GM06990 (cell line): ENCODE measurements at regions not wholly inside any gene's neighbourhood (a gene's known extent, or its start where the extent isn't known, plus 50 kb on each side); places are given as distances from the start of the nearest gene placed in this dataset.
A peak's percentile ranks its signal among the peaks of the same experiment; 100 is the strongest.

ENCODE experiments used
- DNase-seq: peaks from one replicate; pipeline ENCODE4 v3.0.0-alpha.2; 2011; ENCODE audit not compliant: insufficient read length; ENCODE audit errors: extremely low read depth
- H3K27me3 ChIP-seq: replicated peaks from 2 replicates; pipeline ENCODE4 v1.6.0; 2011; ENCODE audit warnings: low read length; ENCODE audit not compliant: control insufficient read depth, insufficient read depth
- H3K36me3 ChIP-seq: 2 replicates; pipeline ENCODE4 v1.5.1; 2011; ENCODE audit warnings: low read length; ENCODE audit not compliant: control insufficient read depth, insufficient read depth
- H3K4me3 ChIP-seq: replicated peaks from 2 replicates; pipeline ENCODE4 v1.5.1; 2011; ENCODE audit warnings: low read depth, mild to moderate bottlenecking, control low read depth, low read length
- CTCF ChIP-seq: IDR thresholded peaks from 2 replicates; pipeline ENCODE4 v1.5.1; 2011; ENCODE audit warnings: low read length, control low read depth, mild to moderate bottlenecking, inconsistent platforms; ENCODE audit not compliant: insufficient read depth, poor library complexity, severe bottlenecking

GRCh38 chr10:126738001-126738400, 67.5 kb upstream of the C10orf90 start:
- DNase-seq: no peak

GRCh38 chr10:126744571-126744970, 74.1 kb upstream of the C10orf90 start:
- no peak for TF ChIP-seq CTCF

More at GRCh38 chr10:126738001-126738400, 67.5 kb upstream of the C10orf90 start:
- Histone ChIP-seq H3K4me3 (no peak overlapping the region), H3K36me3 (no peaks in the 10 kb centered on the region), H3K27me3 (no peaks in the 10 kb centered on the region)
- no peak for TF ChIP-seq CTCF

GRCh38 chr10:126749015-126749655, 78.6 kb upstream of the C10orf90 start:
- H3K4me3 ChIP-seq: no peak overlapping the region
- H3K36me3 ChIP-seq: no peaks in the 10 kb centered on the region
- DNase-seq: peak; percentile 1
- peak; percentile 67 for TF ChIP-seq CTCF
- H3K27me3 ChIP-seq: no peaks in the 10 kb centered on the region

More at GRCh38 chr10:126744571-126744970, 74.1 kb upstream of the C10orf90 start:
- no peak for DNase-seq
- no peak overlapping the region for H3K4me3 ChIP-seq
- no peaks in the 10 kb centered on the region for H3K27me3 ChIP-seq
- H3K36me3 ChIP-seq: no peaks in the 10 kb centered on the region

GRCh38 chr10:126754966-126755365, 84.5 kb upstream of the C10orf90 start:
- no peak for TF ChIP-seq CTCF

GRCh38 chr10:126758867-126759266, 88.4 kb upstream of the C10orf90 start:
- H3K36me3 ChIP-seq: no peaks in the 10 kb centered on the region

More at GRCh38 chr10:126754966-126755365, 84.5 kb upstream of the C10orf90 start:
- no peaks in the 10 kb centered on the region for H3K27me3 ChIP-seq
- H3K4me3 ChIP-seq: no peak overlapping the region
- no peaks in the 10 kb centered on the region for H3K36me3 ChIP-seq
- DNase-seq: no peak

More at GRCh38 chr10:126758867-126759266, 88.4 kb upstream of the C10orf90 start:
- H3K27me3 ChIP-seq: no peaks in the 10 kb centered on the region
- TF ChIP-seq CTCF: no peak
- no peak for DNase-seq
- no peak overlapping the region for H3K4me3 ChIP-seq
